ENCODE measurements at regions not wholly inside any gene's neighbourhood (a gene's known extent, or its start where the extent isn't known, plus 50 kb on each side); places are given as distances from the start of the nearest gene placed in this dataset.

GRCh38 chr11:95702526-95702925 is 87.1 kb downstream of the FAM76B start:
- TF ChIP-seq CTCF (IDR thresholded peaks at IDR 0.05; ENCODE audit: low read length, missing control alignments): no peak
- DNase-seq (ENCODE audit: low read depth): peak; percentile 88
- no peak overlapping the region for H3K4me3 ChIP-seq (replicated peaks; ENCODE audit: low read depth, low read length)

GRCh38 chr11:95700471-95700817 is 89.1 kb downstream of the FAM76B start:
- DNase-seq (ENCODE audit: low read depth): no peak
- no peak for TF ChIP-seq CTCF (IDR thresholded peaks at IDR 0.05; ENCODE audit: low read length, missing control alignments)
- no peak overlapping the region for H3K4me3 ChIP-seq (replicated peaks; ENCODE audit: low read depth, low read length)

GRCh38 chr11:95699631-95700470 is 89.7 kb downstream of the FAM76B start:
- DNase-seq (ENCODE audit: low read depth): peak; percentile 36
- TF ChIP-seq CTCF (IDR thresholded peaks at IDR 0.05; ENCODE audit: low read length, missing control alignments): no peak
- H3K4me3 ChIP-seq (replicated peaks; ENCODE audit: low read depth, low read length): no peak overlapping the region

GRCh38 chr11:95698676-95699557 is 90.7 kb downstream of the FAM76B start:
- no peak for TF ChIP-seq CTCF (IDR thresholded peaks at IDR 0.05; ENCODE audit: low read length, missing control alignments)
- H3K4me3 ChIP-seq (replicated peaks; ENCODE audit: low read depth, low read length): no peak overlapping the region
- DNase-seq (ENCODE audit: low read depth): no peak

GRCh38 chr11:95697614-95698408 is 91.8 kb downstream of the FAM76B start:
- no peak overlapping the region for H3K4me3 ChIP-seq (replicated peaks; ENCODE audit: low read depth, low read length)
- TF ChIP-seq CTCF (IDR thresholded peaks at IDR 0.05; ENCODE audit: low read length, missing control alignments): no peak
- DNase-seq (ENCODE audit: low read depth): no peak

GRCh38 chr11:95695181-95695580 is 94.4 kb downstream of the FAM76B start:
- DNase-seq (ENCODE audit: low read depth): no peak
- TF ChIP-seq CTCF (IDR thresholded peaks at IDR 0.05; ENCODE audit: low read length, missing control alignments): no peak
- no peak overlapping the region for H3K4me3 ChIP-seq (replicated peaks; ENCODE audit: low read depth, low read length)

Measured in fibroblast of pulmonary artery (primary cell).